Ascending aorta (tissue), 2 donors: ENCODE measurements at regions not wholly inside any gene's neighbourhood (a gene's known extent, or its start where the extent isn't known, plus 50 kb on each side); places are given as distances from the start of the nearest gene placed in this dataset.

ENCODE experiments used
- DNase-seq, 2 donors: peaks; one replicate each; pipeline ENCODE4 v3.0.0-alpha.2; 2019; ENCODE audit warnings: low spot score in 2 of 2
- H3K27ac ChIP-seq, 2 donors: fragments of 200-600 bp; sonication (generic); one replicate each; pipeline ENCODE4 v1.5.1; 2016 to 2017; ENCODE audit warnings: mild to moderate bottlenecking in 1 of 2
- H3K27me3 ChIP-seq: fragments of 200-600 bp; sonication (generic); one replicate; pipeline ENCODE4 v1.5.1; 2017
- H3K36me3 ChIP-seq, 2 donors: fragments of 200-600 bp; sonication (generic); one replicate each; pipeline ENCODE4 v1.5.1; 2016
- H3K4me1 ChIP-seq, 2 donors: fragments of 200-600 bp; sonication (generic); one replicate each; pipeline ENCODE4 v1.5.1; 2016 to 2017; ENCODE audit warnings: mild to moderate bottlenecking in 1 of 2
- H3K4me3 ChIP-seq, 2 donors: fragments of 200-600 bp; sonication (generic); one replicate each; pipeline ENCODE4 v1.5.1; 2016 to 2017; ENCODE audit warnings: mild to moderate bottlenecking in 1 of 2
- H3K9me3 ChIP-seq, 2 donors: fragments of 200-600 bp; sonication (generic); one replicate each; pipeline ENCODE4 v1.5.1; 2016
- intact Hi-C: fragments of 100-400 bp; cut with DNase I; formaldehyde crosslinking; loops from one replicate; pipeline ENCODE4 v1.15.1; 2023
- TF ChIP-seq, protein P1 (sequence below), 3 experiments: fragments of 200-600 bp in 2 of 3; fragments of 450-650 bp in 1 of 3; sonication (generic) in 2 of 3; IDR thresholded peaks; one replicate each; pipeline ENCODE4 v1.5.1; 2016 to 2019; ENCODE audit warnings: antibody characterized with exemption in 3 of 3, mild to moderate bottlenecking in 1 of 3, moderate library complexity in 1 of 3

DNA sequence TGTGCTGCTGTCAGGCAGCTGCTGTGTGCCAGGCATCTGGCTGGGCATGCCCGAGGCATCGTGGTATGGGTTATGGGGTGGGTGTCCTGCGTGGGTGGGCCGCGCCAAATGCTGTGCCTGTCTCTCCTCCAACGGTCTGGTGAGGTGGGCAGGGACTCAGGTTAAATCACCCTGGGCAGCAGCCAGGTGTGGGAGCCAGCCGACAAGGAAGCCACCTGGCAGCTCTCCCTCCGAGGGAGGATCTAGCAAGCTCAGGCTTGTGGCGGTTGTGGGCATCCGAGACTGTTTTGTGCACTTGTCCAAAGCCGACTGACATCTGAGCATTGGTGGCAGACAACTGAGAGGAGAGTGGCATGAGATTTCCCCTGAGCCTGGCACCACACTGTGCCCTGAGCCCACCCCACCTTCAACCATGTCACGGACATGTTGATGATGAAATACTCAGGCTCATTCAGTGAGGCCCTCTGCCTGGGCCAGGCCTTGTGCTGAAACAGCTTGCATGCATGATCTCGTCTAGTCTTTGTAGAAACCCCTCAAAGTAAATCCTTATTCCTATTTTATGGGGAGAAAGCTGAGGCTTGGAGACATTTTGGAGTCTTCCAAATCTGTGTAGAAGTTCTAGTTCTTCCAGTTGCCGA lies 181.8 kb upstream of the MYL2 start:
- Histone ChIP-seq H3K4me1 (no peaks in the 10 kb centered on the region), H3K4me3 (no peak overlapping the region), H3K36me3 (no peaks in the 10 kb centered on the region), H3K27ac (no peak overlapping the region), H3K27me3 (no peaks in the 10 kb centered on the region), H3K9me3 (no peaks in the 10 kb centered on the region)
- no peak for DNase-seq
- TF ChIP-seq, protein P1, sequence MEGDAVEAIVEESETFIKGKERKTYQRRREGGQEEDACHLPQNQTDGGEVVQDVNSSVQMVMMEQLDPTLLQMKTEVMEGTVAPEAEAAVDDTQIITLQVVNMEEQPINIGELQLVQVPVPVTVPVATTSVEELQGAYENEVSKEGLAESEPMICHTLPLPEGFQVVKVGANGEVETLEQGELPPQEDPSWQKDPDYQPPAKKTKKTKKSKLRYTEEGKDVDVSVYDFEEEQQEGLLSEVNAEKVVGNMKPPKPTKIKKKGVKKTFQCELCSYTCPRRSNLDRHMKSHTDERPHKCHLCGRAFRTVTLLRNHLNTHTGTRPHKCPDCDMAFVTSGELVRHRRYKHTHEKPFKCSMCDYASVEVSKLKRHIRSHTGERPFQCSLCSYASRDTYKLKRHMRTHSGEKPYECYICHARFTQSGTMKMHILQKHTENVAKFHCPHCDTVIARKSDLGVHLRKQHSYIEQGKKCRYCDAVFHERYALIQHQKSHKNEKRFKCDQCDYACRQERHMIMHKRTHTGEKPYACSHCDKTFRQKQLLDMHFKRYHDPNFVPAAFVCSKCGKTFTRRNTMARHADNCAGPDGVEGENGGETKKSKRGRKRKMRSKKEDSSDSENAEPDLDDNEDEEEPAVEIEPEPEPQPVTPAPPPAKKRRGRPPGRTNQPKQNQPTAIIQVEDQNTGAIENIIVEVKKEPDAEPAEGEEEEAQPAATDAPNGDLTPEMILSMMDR (IDR thresholded peaks at IDR 0.05) = no peak
- intact Hi-C loops = no loop called here

- TF ChIP-seq, protein P1 (IDR thresholded peaks at IDR 0.05) = no peak
- no peaks in the 10 kb centered on the region for H3K9me3 ChIP-seq
- no peak overlapping the region for H3K4me3 ChIP-seq
- H3K27me3 ChIP-seq = no peaks in the 10 kb centered on the region
- no peak overlapping the region for H3K27ac ChIP-seq
- H3K36me3 ChIP-seq = no peaks in the 10 kb centered on the region
- intact Hi-C loops = no loop called here
- no peak for DNase-seq
- no peaks in the 10 kb centered on the region for H3K4me1 ChIP-seq
Measured at GRCh38 chr12:111101003-111101402, 180.6 kb upstream of the MYL2 start.

GRCh38 chr12:111100554-111100953 lies 180.2 kb upstream of the MYL2 start:
- DNase-seq = no peak
- intact Hi-C loops = no loop called here
- no peaks in the 10 kb centered on the region for H3K27me3 ChIP-seq
- no peaks in the 10 kb centered on the region for H3K9me3 ChIP-seq
- H3K4me3 ChIP-seq = no peak overlapping the region
- no peak overlapping the region for H3K27ac ChIP-seq
- H3K36me3 ChIP-seq = no peaks in the 10 kb centered on the region
- H3K4me1 ChIP-seq = no peaks in the 10 kb centered on the region
- TF ChIP-seq, protein P1 (IDR thresholded peaks at IDR 0.05) = no peak

GRCh38 chr12:111100003-111100402 lies 179.6 kb upstream of the MYL2 start:
- intact Hi-C loops = no loop called here
- no peak for DNase-seq
- no peaks in the 10 kb centered on the region for H3K4me1 ChIP-seq
- H3K27ac ChIP-seq = no peak overlapping the region
- no peaks in the 10 kb centered on the region for H3K9me3 ChIP-seq
- H3K36me3 ChIP-seq = no peaks in the 10 kb centered on the region
- TF ChIP-seq, protein P1 (IDR thresholded peaks at IDR 0.05) = no peak
- no peaks in the 10 kb centered on the region for H3K27me3 ChIP-seq
- no peak overlapping the region for H3K4me3 ChIP-seq

- no peak overlapping the region for H3K4me3 ChIP-seq
- TF ChIP-seq, protein P1 (IDR thresholded peaks at IDR 0.05) = no peak
Measured at GRCh38 chr12:111099186-111099585, 178.8 kb upstream of the MYL2 start.

More at GRCh38 chr12:111099186-111099585, 178.8 kb upstream of the MYL2 start:
- DNase-seq = no peak
- intact Hi-C loops = no loop called here
- Histone ChIP-seq H3K9me3 (no peaks in the 10 kb centered on the region), H3K4me1 (no peaks in the 10 kb centered on the region), H3K27ac (no peak overlapping the region), H3K27me3 (no peaks in the 10 kb centered on the region), H3K36me3 (no peaks in the 10 kb centered on the region)
